Gastroesophageal sphincter (tissue), 4 donors: ENCODE measurements at regions not wholly inside any gene's neighbourhood (a gene's known extent, or its start where the extent isn't known, plus 50 kb on each side); places are given as distances from the start of the nearest gene placed in this dataset.

Experiments
- ATAC-seq: fragments of 150-250 bp; one replicate; pipeline ENCODE4 v1.9.1; 2016; ENCODE audit warnings: mild to moderate bottlenecking, moderate library complexity
- H3K27ac ChIP-seq, 4 donors: fragments of 200-600 bp; sonication (generic) in 3 of 4; 1 replicate in 3 of 4; 2 replicates in 1 of 4; pipeline ENCODE4 v1.5.1; 2016 to 2019
- H3K27me3 ChIP-seq: fragments of 200-600 bp; sonication (generic); one replicate; pipeline ENCODE4 v1.5.1; 2019
- H3K36me3 ChIP-seq, 2 donors: fragments of 200-600 bp; sonication (generic); one replicate each; pipeline ENCODE4 v1.5.1; 2019; ENCODE audit warnings: control low read depth in 1 of 2
- H3K4me1 ChIP-seq, 3 donors: fragments of 200-600 bp; sonication (generic); 1 replicate in 2 of 3; 2 replicates in 1 of 3; pipeline ENCODE4 v1.5.1; 2016 to 2019; ENCODE audit warnings: control low read depth in 2 of 3
- H3K4me3 ChIP-seq, 2 donors: fragments of 200-600 bp; sonication (generic); one replicate each; pipeline ENCODE4 v1.5.1; 2019; ENCODE audit warnings: mild to moderate bottlenecking in 1 of 2, moderate library complexity in 1 of 2
- H3K9me3 ChIP-seq, 3 donors: fragments of 200-600 bp; sonication (generic); one replicate each; pipeline ENCODE4 v1.5.1; 2017 to 2019; ENCODE audit warnings: control low read depth in 2 of 3
- CTCF ChIP-seq, 4 experiments: fragments of 200-600 bp in 2 of 4; fragments of 450-650 bp in 2 of 4; sonication (generic) in 1 of 4; IDR thresholded peaks; one replicate each; pipeline ENCODE4 v1.5.1; 2017 to 2019; ENCODE audit warnings: antibody characterized with exemption in 4 of 4, mild to moderate bottlenecking in 2 of 4, moderate library complexity in 2 of 4
- EP300 ChIP-seq: sonication (generic); formaldehyde crosslinking; IDR thresholded peaks from one replicate; pipeline ENCODE4 v1.6.1; 2017; ENCODE audit warnings: antibody characterized with exemption, mild to moderate bottlenecking
- POLR2A ChIP-seq, 2 donors: fragments of 450-650 bp; IDR thresholded peaks; one replicate each; pipeline ENCODE4 v1.6.1; 2017; ENCODE audit warnings: antibody characterized with exemption in 2 of 2, mild to moderate bottlenecking in 2 of 2, moderate library complexity in 1 of 2
- POLR2AphosphoS5 ChIP-seq: sonication (generic); formaldehyde crosslinking; IDR thresholded peaks from one replicate; pipeline ENCODE4 v1.6.1; 2017; ENCODE audit warnings: antibody characterized with exemption
- WGBS, 2 donors: methylation state at CpG; one replicate each; pipeline ENCODE4 v1.1.5; 2018; ENCODE audit warnings: low coverage in 1 of 2; 5-methylcytosine and 5-hydroxymethylcytosine counted together

- TF ChIP-seq CTCF (IDR thresholded peaks at IDR 0.05) = no peak
- TF ChIP-seq EP300 = no peak
- TF ChIP-seq POLR2A (IDR thresholded peaks at IDR 0.05) = no peak
- TF ChIP-seq POLR2AphosphoS5 = no peak
- Histone ChIP-seq H3K27ac (no peak overlapping the region), H3K4me1 (no peaks in the 10 kb centered on the region), H3K36me3 (no peaks in the 10 kb centered on the region), H3K4me3 (no peak overlapping the region), H3K27me3 (no peaks in the 10 kb centered on the region), H3K9me3 (no peaks in the 10 kb centered on the region)
- no peak for ATAC-seq
- WGBS, 2 donors = 83 to 88% methylated on average over 1 of the region's 1 CpG
These were observed 340.6 kb upstream of the GOLIM4 start for GRCh38 chr3:168436245-168436724.

- no peaks in the 10 kb centered on the region for H3K27me3 ChIP-seq
- no peak for ATAC-seq
- H3K4me3 ChIP-seq = no peak overlapping the region
- 72 to 82% methylated on average over 2 of the region's 2 CpGs for WGBS, 2 donors
- no peaks in the 10 kb centered on the region for H3K4me1 ChIP-seq
- no peaks in the 10 kb centered on the region for H3K9me3 ChIP-seq
- no peak overlapping the region for H3K27ac ChIP-seq
- no peak for TF ChIP-seq POLR2A (IDR thresholded peaks at IDR 0.05)
- TF ChIP-seq POLR2AphosphoS5 = no peak
- TF ChIP-seq EP300 = no peak
- TF ChIP-seq CTCF (IDR thresholded peaks at IDR 0.05) = no peak
- no peaks in the 10 kb centered on the region for H3K36me3 ChIP-seq
These were observed 335.8 kb upstream of the GOLIM4 start for GRCh38 chr3:168431491-168431890.

DNA sequence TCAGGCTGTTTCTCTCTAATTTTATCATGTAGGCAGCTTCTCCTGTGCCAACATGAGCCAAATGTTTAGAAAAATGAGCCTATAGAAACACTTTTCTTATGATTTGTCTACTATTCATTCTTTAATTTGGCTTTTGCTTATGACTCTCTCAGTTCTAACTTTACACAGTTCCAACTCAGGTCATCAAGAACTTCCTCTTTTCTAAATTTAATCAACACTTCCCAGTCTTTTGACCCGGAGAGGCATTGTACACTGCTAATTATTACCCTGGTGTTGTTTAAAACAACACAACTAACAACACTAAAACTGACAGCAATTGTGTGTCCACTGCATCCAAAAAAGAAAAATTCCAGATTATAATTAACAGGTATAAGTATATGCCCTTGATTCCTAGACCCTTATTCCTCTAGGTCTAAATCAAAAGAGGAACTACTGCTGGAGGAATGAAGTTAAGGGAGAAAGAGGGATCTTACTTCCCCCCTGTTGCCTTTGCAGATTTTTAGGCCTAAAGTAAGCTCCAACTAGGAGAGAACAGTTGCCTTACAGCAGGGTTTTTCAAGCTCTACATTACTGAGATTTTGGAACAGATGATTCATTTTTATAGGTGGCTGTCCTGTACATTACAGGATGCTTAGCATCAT lies 332.2 kb upstream of the GOLIM4 start:
- H3K4me3 ChIP-seq = no peak overlapping the region
- 0 to 19% methylated on average over 1 of the region's 1 CpG for WGBS, 2 donors
- TF ChIP-seq POLR2AphosphoS5 (no peak), EP300 (no peak), POLR2A (IDR thresholded peaks at IDR 0.05) (no peak), CTCF (IDR thresholded peaks at IDR 0.05) (no peak)
- no peaks in the 10 kb centered on the region for H3K36me3 ChIP-seq
- no peaks in the 10 kb centered on the region for H3K27me3 ChIP-seq
- no peaks in the 10 kb centered on the region for H3K9me3 ChIP-seq
- no peaks in the 10 kb centered on the region for H3K4me1 ChIP-seq
- H3K27ac ChIP-seq = no peak overlapping the region
- no peak for ATAC-seq

GRCh38 chr3:168427156-168427555 lies 331.4 kb upstream of the GOLIM4 start:
- Histone ChIP-seq H3K9me3 (no peaks in the 10 kb centered on the region), H3K4me1 (no peaks in the 10 kb centered on the region), H3K27ac (no peak overlapping the region), H3K36me3 (no peaks in the 10 kb centered on the region), H3K4me3 (no peak overlapping the region), H3K27me3 (no peaks in the 10 kb centered on the region)
- no peak for TF ChIP-seq POLR2AphosphoS5
- TF ChIP-seq CTCF (IDR thresholded peaks at IDR 0.05) = no peak
- no peak for TF ChIP-seq EP300
- TF ChIP-seq POLR2A (IDR thresholded peaks at IDR 0.05) = no peak
- 83 to 100% methylated on average over 1 of the region's 2 CpGs for WGBS, 2 donors
- no peak for ATAC-seq

GRCh38 chr3:168425936-168426595 lies 330.3 kb upstream of the GOLIM4 start:
- no peaks in the 10 kb centered on the region for H3K36me3 ChIP-seq
- no peaks in the 10 kb centered on the region for H3K27me3 ChIP-seq
- H3K27ac ChIP-seq = no peak overlapping the region
- ATAC-seq = no peak
- no peaks in the 10 kb centered on the region for H3K9me3 ChIP-seq
- no peaks in the 10 kb centered on the region for H3K4me1 ChIP-seq
- TF ChIP-seq POLR2AphosphoS5 (no peak), CTCF (IDR thresholded peaks at IDR 0.05) (no peak)
- WGBS, 2 donors = 55 to 92% methylated on average over 2 to 3 of the region's 4 CpGs
- no peak overlapping the region for H3K4me3 ChIP-seq
